Suprapubic skin (tissue), 3 donors: ENCODE measurements at regions not wholly inside any gene's neighbourhood (a gene's known extent, or its start where the extent isn't known, plus 50 kb on each side); places are given as distances from the start of the nearest gene placed in this dataset.
"Not testable (repeated sequence)": the region's sequence is repeated elsewhere in the genome, so short reads cannot be mapped to it uniquely, and the experiment has no call there.

ENCODE experiments used
- POLR2A ChIP-seq, 2 donors: fragments of 450-650 bp; IDR thresholded peaks; one replicate each; pipeline ENCODE4 v1.6.1; 2017; ENCODE audit warnings: antibody characterized with exemption in 2 of 2, mild to moderate bottlenecking in 2 of 2, moderate library complexity in 2 of 2
- TF ChIP-seq, protein P1 (sequence below), 2 donors: fragments of 200-600 bp in 1 of 2; fragments of 450-650 bp in 1 of 2; sonication (generic) in 1 of 2; IDR thresholded peaks; one replicate each; pipeline ENCODE4 v1.5.1; 2016 to 2019; ENCODE audit warnings: antibody characterized with exemption in 2 of 2, mild to moderate bottlenecking in 1 of 2, moderate library complexity in 1 of 2

GRCh38 chr7:51839130-51839529, 522.5 kb upstream of the COBL start:
- TF ChIP-seq, protein P1, sequence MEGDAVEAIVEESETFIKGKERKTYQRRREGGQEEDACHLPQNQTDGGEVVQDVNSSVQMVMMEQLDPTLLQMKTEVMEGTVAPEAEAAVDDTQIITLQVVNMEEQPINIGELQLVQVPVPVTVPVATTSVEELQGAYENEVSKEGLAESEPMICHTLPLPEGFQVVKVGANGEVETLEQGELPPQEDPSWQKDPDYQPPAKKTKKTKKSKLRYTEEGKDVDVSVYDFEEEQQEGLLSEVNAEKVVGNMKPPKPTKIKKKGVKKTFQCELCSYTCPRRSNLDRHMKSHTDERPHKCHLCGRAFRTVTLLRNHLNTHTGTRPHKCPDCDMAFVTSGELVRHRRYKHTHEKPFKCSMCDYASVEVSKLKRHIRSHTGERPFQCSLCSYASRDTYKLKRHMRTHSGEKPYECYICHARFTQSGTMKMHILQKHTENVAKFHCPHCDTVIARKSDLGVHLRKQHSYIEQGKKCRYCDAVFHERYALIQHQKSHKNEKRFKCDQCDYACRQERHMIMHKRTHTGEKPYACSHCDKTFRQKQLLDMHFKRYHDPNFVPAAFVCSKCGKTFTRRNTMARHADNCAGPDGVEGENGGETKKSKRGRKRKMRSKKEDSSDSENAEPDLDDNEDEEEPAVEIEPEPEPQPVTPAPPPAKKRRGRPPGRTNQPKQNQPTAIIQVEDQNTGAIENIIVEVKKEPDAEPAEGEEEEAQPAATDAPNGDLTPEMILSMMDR (IDR thresholded peaks at IDR 0.05), result not testable (repeated sequence)
- not testable (repeated sequence) for TF ChIP-seq POLR2A (IDR thresholded peaks at IDR 0.05)
